Posterior cingulate gyrus (tissue), 11 donors: ENCODE measurements at regions not wholly inside any gene's neighbourhood (a gene's known extent, or its start where the extent isn't known, plus 50 kb on each side); places are given as distances from the start of the nearest gene placed in this dataset.

Experiments
- DNase-seq, 10 donors: peaks; one replicate each; pipeline versions ENCODE4 v3.0.0 to v3.0.0-alpha.2; 2020 to 2021; ENCODE audit warnings: mixed read lengths in 3 of 10
- intact Hi-C: fragments of 100-400 bp; cut with DNase I; formaldehyde crosslinking; loops from one replicate; pipeline ENCODE4 v1.15.1; 2023

DNA sequence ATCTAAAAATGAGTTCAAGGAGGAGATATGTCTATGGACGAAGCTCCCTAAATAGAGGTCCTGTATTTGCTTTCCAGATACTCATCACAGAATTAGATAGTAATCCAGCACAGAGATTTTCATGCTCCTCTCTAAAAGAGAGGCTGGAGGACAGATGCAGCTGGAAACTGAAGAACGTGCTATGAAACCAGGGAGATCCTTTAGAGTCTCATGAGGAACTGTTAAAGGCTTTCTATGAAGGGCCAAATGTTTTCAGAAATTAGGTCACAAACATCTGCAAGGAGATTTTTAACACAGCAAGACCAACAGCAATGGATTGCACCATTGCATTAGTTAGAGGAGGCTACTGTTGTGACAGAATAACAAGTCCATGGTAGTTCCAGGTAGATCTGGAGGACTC, 95.6 kb upstream of the ARHGAP20 start:
- intact Hi-C loops, result no loop called here
- no peak for DNase-seq

GRCh38 chr11:110805756-110806155, 93.5 kb upstream of the ARHGAP20 start:
- intact Hi-C loops, result no loop called here
- no peak for DNase-seq

DNA sequence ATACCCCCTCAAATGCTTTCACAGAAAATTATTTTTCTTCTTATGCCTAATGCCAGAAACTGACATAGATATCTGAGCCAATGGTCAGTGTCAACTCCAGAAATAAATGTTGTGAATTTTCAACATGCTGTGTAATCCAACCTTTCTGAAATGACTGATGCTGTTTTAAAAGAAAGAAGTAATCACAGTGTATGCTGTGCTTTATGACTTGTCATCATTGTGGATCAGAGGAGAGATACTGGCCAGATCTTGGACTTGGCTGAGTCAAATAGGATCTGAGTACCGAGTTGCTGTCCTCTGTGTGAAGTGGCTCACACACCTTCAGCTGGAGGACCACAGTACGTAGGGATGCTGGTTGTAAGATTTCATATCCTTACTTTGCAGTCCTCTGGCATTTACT, 89.9 kb upstream of the ARHGAP20 start:
- no peak for DNase-seq
- intact Hi-C loops, result no loop called here

DNA sequence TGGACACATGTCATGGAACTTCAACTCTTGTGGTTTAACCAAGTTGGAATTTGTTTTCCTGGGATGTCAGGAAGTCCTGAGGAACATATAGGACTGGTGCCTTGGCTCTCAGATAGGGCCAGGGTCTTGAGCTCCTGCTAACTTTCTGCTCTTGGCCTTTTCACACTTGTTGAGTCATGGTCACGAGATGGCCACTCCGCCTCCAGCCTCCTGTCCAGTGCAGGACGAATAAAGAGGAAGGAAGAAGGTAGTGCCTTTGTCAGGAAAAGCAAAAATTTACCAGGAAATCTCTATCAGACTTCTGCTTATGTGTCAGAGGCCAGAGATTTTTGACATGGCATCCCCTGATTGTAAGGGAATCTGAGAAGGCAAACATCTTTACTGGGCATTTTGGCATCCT, 89.1 kb upstream of the ARHGAP20 start:
- DNase-seq, result no peak
- intact Hi-C loops, result no loop called here

GRCh38 chr11:110798201-110798900, 86.1 kb upstream of the ARHGAP20 start:
- intact Hi-C loops, result no loop called here
- no peak for DNase-seq

GRCh38 chr11:110797453-110797852, 85.2 kb upstream of the ARHGAP20 start:
- DNase-seq, result no peak
- intact Hi-C loops, result no loop called here

DNA sequence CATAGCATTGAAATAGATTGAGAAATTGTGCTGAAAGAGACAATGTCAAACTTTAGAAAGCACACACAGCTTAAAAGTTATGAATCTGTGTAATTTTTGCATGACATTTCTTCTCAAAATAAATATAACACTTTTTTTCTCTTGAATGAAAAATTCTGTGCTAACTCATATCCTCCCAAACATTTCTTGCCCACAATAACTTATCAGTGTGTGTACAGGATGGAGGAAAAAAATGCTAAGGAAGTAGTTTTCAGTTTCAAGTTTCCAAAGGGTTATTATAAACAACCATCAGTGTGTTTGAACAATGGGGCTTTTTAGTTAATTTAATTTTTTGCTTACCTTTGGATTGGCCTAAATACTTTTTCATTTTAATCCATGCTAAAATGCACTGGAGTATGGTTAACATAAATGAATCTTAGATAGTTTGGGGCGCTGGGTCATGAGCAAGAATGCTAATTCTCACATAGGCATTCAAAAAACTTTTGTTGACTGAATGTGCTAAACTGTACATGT, 82.9 kb upstream of the ARHGAP20 start:
- no peak for DNase-seq
- intact Hi-C loops, result no loop called here

GRCh38 chr11:110793556-110793955, 81.3 kb upstream of the ARHGAP20 start:
- intact Hi-C loops, result no loop called here
- no peak for DNase-seq

- intact Hi-C loops, result no loop called here
- DNase-seq, result no peak
Observed at GRCh38 chr11:110791621-110792020, 79.4 kb upstream of the ARHGAP20 start.

GRCh38 chr11:110787680-110788079, 75.4 kb upstream of the ARHGAP20 start:
- intact Hi-C loops, result no loop called here

GRCh38 chr11:110786226-110786902, 74.1 kb upstream of the ARHGAP20 start:
- intact Hi-C loops, result no loop called here
- DNase-seq, result no peak

More at GRCh38 chr11:110787680-110788079, 75.4 kb upstream of the ARHGAP20 start:
- DNase-seq, result no peak

DNA sequence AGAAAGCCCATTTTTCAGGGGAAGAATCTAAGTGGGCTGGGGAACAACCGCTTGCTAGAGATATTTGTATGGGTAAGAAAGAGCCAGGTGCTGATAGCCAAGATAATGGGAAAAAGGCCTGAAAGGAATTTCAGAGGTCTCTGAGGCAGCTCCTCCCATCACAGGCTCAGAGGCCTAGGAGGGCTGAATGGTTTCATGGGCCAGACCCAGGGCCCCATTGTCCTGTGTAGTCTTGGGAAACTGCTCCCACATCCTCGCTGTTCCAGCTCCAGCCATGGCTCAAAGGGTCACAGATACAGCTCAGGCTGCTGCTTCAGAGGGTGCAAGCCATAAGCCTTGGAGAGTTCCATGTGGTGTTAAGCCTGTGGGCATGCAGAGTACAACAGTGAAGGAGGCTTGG, 73.2 kb upstream of the ARHGAP20 start:
- no peak for DNase-seq
- intact Hi-C loops, result no loop called here

DNA sequence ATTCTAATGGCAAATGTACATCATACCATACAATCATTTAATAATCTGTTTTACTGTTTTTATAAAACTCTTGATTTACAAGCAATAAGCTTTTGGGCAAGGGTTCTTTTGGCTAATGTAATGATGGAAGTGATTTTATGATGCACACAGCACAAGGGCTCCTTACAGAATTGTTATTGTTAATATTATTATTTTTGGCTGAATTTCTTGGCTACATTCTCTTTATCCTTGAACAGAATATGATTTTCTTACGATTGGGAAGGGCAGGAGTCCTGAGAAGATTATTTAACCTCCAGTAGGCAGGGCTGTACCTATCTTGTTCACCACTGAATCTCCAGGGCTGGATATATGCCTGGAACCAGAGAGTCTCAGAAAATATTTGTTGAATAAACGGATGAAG, 70.4 kb upstream of the ARHGAP20 start:
- intact Hi-C loops, result no loop called here
- no peak for DNase-seq

GRCh38 chr11:110779108-110779507, 66.9 kb upstream of the ARHGAP20 start:
- intact Hi-C loops, result no loop called here
- DNase-seq, result no peak

GRCh38 chr11:110778343-110778742, 66.1 kb upstream of the ARHGAP20 start:
- intact Hi-C loops, result no loop called here
- no peak for DNase-seq

- intact Hi-C loops, result no loop called here
- DNase-seq, result no peak
Observed at GRCh38 chr11:110777775-110778174, 65.5 kb upstream of the ARHGAP20 start.

- no peak for DNase-seq
- intact Hi-C loops, result no loop called here
Observed at GRCh38 chr11:110776081-110776480, 63.8 kb upstream of the ARHGAP20 start.

- no peak for DNase-seq
- intact Hi-C loops, result no loop called here
Observed at GRCh38 chr11:110774138-110775014, 62.1 kb upstream of the ARHGAP20 start.

GRCh38 chr11:110773442-110773841, 61.2 kb upstream of the ARHGAP20 start:
- DNase-seq, result no peak
- intact Hi-C loops, result no loop called here

GRCh38 chr11:110772863-110773262, 60.6 kb upstream of the ARHGAP20 start:
- DNase-seq, result no peak
- intact Hi-C loops, result no loop called here

DNA sequence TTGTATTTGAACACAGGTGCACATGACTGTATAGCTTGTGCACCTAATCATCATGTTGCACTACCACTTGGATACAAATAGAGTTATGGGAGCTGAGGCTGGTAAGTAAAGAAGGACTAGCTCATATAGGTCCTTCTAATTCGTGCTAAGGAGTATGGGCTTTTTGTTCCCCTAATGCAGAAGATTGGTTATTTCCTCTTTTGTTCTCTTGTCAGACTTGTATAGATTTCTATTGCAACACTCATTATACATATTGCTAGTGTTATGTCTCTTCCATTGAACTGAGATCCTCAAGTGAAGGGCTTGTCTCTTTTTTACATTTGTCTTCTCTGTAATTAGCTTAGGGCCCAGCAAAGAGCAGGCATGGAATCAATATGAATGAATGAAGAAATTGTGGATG, 54.1 kb upstream of the ARHGAP20 start:
- intact Hi-C loops, result no loop called here
- DNase-seq, result no peak
